NCI-H345 (cell line): ENCODE measurements at regions not wholly inside any gene's neighbourhood (a gene's known extent, or its start where the extent isn't known, plus 50 kb on each side); places are given as distances from the start of the nearest gene placed in this dataset.

Experiments
- DNase-seq: peaks from one replicate; lab custom pipeline; 2025; lab: John Stamatoyannopoulos, UW

GRCh38 chr11:91805293-91805692 lies 419.3 kb upstream of the FAT3 start:
- no peak for DNase-seq

DNA sequence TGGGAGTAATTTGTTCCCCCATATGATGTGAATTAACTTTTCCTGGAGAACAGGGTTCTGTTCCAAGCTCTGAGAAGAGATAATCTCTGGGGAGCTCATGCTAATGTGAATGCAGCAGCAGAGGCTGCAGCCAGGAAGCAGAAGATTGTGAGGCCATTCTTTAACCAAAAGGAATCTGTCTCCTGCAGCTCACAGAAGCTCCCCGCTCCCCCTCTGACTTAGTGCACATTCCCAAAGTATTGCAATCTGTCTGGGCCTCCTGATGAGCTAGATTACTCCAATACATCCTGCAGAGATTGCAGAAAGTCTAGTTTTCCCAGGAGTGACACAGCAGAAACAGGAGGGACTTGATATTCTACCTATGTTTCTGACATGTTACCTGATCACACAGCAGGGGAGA lies 420.6 kb upstream of the FAT3 start:
- DNase-seq, result no peak

DNA sequence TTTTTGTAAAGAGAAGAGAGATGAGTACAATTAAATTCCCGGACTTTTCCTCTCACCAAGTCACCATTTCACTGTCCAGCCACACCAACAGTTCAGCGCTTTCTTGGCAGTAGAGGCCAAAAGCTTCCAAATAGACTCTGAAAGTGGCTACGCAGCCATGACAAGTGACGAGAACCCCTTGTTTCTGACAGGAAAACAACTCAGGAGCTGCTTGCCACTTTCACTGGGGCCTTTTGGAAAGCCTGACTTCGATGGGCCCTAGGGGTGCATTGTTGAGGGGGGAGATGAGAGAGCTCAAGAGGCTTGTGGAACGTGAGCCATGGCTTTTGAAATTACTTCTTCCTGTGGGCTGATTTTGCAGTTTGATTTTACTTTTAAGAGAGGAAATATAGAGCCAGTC lies 422.1 kb upstream of the FAT3 start:
- DNase-seq, result no peak

- DNase-seq, result no peak
Observed at GRCh38 chr11:91800208-91800914, 424.3 kb upstream of the FAT3 start.

GRCh38 chr11:91798240-91798639 lies 426.4 kb upstream of the FAT3 start:
- no peak for DNase-seq

GRCh38 chr11:91796999-91797398 lies 427.6 kb upstream of the FAT3 start:
- no peak for DNase-seq

GRCh38 chr11:91795139-91795887 lies 429.3 kb upstream of the FAT3 start:
- no peak for DNase-seq

- DNase-seq, result no peak
Observed at GRCh38 chr11:91794146-91794545, 430.5 kb upstream of the FAT3 start.

GRCh38 chr11:91792779-91793262 lies 431.8 kb upstream of the FAT3 start:
- DNase-seq, result no peak

- DNase-seq, result no peak
Observed at GRCh38 chr11:91791171-91791468, 433.5 kb upstream of the FAT3 start.

DNA sequence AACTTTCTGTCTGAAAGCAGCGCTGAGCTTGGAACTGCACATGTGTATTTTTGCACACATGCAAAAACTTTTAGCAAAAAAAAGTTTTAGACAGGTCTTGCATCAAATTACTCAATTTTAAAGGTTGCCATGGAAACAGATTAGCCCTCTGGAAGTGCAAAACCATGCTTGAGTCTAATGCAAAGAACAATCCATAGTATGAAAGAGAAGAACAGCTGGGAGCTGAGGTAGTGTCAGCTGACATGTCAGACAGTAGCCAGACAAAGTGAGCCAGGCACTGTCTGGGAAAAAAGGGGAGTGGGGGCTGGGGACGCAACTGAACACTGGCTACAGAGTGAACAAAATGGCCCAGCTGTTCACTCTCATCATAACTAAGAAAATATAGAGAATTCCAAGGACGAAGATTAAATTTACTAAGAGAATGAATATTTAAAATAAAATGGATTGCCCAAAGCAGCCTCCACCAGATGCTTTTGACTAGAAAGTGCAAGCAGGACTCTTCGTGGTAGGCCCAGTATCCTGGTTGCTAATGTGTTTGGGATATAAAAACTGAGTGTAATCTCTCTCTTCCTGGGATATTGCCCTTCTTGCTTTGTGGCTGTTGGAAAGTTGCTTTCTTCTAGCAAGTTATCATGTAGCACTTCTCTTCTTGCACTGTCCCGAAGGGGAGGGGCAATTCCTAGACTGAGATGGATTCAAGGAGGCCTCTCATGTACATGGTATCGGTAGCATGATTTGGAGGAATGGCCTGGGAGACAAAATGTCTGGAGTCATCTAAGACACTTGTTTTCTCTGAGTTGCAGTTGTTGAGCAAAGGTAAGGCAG lies 434.1 kb upstream of the FAT3 start:
- DNase-seq, result no peak

GRCh38 chr11:91788764-91789163 lies 435.9 kb upstream of the FAT3 start:
- no peak for DNase-seq

DNA sequence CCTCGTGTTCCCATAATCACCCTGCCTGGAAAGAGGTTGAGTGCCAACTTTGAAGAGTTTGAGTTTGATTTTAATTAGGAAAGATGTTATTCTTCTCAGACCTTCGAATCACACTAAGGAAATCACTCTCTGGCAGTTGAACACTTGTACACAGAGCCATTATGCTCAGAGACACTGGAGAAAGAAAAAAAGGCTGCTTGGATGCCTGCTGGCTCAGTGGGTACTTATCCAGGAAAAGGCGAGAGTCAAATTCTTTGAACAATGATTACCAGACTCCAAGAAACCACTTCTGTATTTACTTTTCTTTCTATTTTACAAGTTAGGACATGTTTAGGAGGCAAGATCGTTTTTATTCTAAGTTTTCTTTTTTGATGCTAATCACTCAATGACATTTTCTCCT lies 438.5 kb upstream of the FAT3 start:
- no peak for DNase-seq

- DNase-seq, result no peak
Observed at GRCh38 chr11:91783173-91783572, 441.4 kb upstream of the FAT3 start.

DNA sequence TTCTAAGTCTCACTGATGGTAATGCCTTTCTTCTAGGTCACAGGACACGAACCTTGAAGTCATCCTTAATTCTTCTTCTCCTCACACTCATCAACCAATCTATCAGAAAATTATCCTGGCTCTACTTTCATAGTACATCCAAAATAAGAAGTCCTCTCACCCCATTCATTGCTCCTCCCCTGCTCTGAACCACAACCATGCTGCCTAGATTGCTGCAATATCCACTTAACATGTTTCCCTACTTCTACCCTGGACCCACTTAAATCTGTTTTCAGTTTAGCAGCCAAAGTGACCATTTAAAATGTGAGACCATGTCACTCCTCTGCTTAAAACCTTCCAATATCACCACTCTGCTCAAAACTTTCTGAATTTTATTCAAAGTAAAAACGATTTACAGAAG lies 445.9 kb upstream of the FAT3 start:
- no peak for DNase-seq

GRCh38 chr11:91776655-91777054 lies 448.0 kb upstream of the FAT3 start:
- DNase-seq, result peak; percentile 11

- DNase-seq, result peak; percentile 2
Observed at GRCh38 chr11:91773090-91773489, 451.5 kb upstream of the FAT3 start.

- no peak for DNase-seq
Observed at GRCh38 chr11:91771961-91772360, 452.7 kb upstream of the FAT3 start.

DNA sequence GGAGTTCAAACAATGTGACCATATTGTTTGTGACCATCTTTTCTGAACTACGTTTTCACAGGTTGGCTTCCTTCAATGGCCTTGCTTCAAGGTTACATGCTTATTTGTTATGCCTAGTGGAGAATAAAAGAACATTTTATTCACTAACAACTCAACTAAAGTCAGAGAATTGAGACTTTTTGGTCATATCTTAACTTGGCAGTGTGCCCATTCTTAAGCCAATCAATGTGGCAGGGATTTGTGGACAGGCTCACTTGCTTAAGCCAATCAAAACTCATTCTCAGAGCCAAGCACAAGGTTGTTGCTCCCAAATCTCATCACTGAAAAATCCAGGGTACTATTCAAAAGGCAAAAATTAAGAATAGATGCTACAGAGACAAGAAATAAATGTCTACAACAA lies 455.8 kb upstream of the FAT3 start:
- no peak for DNase-seq

GRCh38 chr11:91763331-91763730 lies 461.3 kb upstream of the FAT3 start:
- DNase-seq, result no peak

GRCh38 chr11:91761406-91762025 lies 463.1 kb upstream of the FAT3 start:
- no peak for DNase-seq

GRCh38 chr11:91756829-91757480 lies 467.7 kb upstream of the FAT3 start:
- no peak for DNase-seq
